ENCODE measurements at regions not wholly inside any gene's neighbourhood (a gene's known extent, or its start where the extent isn't known, plus 50 kb on each side); places are given as distances from the start of the nearest gene placed in this dataset.

GRCh38 chr12:24364921-24365320 is 415.5 kb upstream of the SOX5 start:
- WGBS, 2 donors: 89 to 90% methylated on average over 2 of the region's 2 CpGs
- DNase-seq: no peak
- Histone ChIP-seq H3K9me3 (no peaks in the 10 kb centered on the region), H3K27me3 (no peaks in the 10 kb centered on the region), H3K36me3 (ENCODE audit: low read depth, missing control alignments) (no peaks in the 10 kb centered on the region), H3K4me3 (no peak overlapping the region), H3K4me1 (no peaks in the 10 kb centered on the region), H3K27ac (no peak overlapping the region)
- TF ChIP-seq CTCF (IDR thresholded peaks at IDR 0.05) (no peak), POLR2A (IDR thresholded peaks at IDR 0.05) (no peak)
- intact Hi-C loops (cut with DNase I; ENCODE audit: low total_unique reads): no loop called here

- H3K36me3 ChIP-seq (ENCODE audit: low read depth, missing control alignments): no peaks in the 10 kb centered on the region
- H3K9me3 ChIP-seq: no peaks in the 10 kb centered on the region
- H3K27ac ChIP-seq: no peak overlapping the region
- TF ChIP-seq CTCF (IDR thresholded peaks at IDR 0.05) (no peak), POLR2A (IDR thresholded peaks at IDR 0.05) (no peak)
- DNase-seq: no peak
- intact Hi-C loops (cut with DNase I; ENCODE audit: low total_unique reads): no loop called here
- no peaks in the 10 kb centered on the region for H3K27me3 ChIP-seq
- no peaks in the 10 kb centered on the region for H3K4me1 ChIP-seq
- WGBS, 2 donors: 81 to 84% methylated on average over 3 of the region's 3 CpGs
- no peak overlapping the region for H3K4me3 ChIP-seq
Observed at GRCh38 chr12:24363177-24363754, 413.8 kb upstream of the SOX5 start.

GRCh38 chr12:24361877-24362580 is 412.6 kb upstream of the SOX5 start:
- Histone ChIP-seq H3K27me3 (no peaks in the 10 kb centered on the region), H3K4me3 (no peak overlapping the region), H3K9me3 (no peaks in the 10 kb centered on the region), H3K27ac (no peak overlapping the region), H3K4me1 (no peaks in the 10 kb centered on the region), H3K36me3 (ENCODE audit: low read depth, missing control alignments) (no peaks in the 10 kb centered on the region)
- intact Hi-C loops (cut with DNase I; ENCODE audit: low total_unique reads): no loop called here
- 90 to 92% methylated on average over 6 of the region's 6 CpGs for WGBS, 2 donors
- TF ChIP-seq POLR2A (IDR thresholded peaks at IDR 0.05) (no peak), CTCF (IDR thresholded peaks at IDR 0.05) (no peak)
- no peak for DNase-seq

GRCh38 chr12:24360907-24361306 is 411.4 kb upstream of the SOX5 start:
- H3K4me3 ChIP-seq: no peak overlapping the region
- intact Hi-C loops (cut with DNase I; ENCODE audit: low total_unique reads): no loop called here
- TF ChIP-seq POLR2A (IDR thresholded peaks at IDR 0.05): no peak
- no peak for TF ChIP-seq CTCF (IDR thresholded peaks at IDR 0.05)
- no peaks in the 10 kb centered on the region for H3K36me3 ChIP-seq (ENCODE audit: low read depth, missing control alignments)
- no peaks in the 10 kb centered on the region for H3K9me3 ChIP-seq
- WGBS, 2 donors: 82 to 89% methylated on average over 5 of the region's 5 CpGs
- H3K4me1 ChIP-seq: no peaks in the 10 kb centered on the region
- DNase-seq: no peak
- no peak overlapping the region for H3K27ac ChIP-seq
- H3K27me3 ChIP-seq: no peaks in the 10 kb centered on the region

- Histone ChIP-seq H3K36me3 (ENCODE audit: low read depth, missing control alignments) (no peaks in the 10 kb centered on the region), H3K4me3 (no peak overlapping the region), H3K27ac (no peak overlapping the region), H3K4me1 (no peaks in the 10 kb centered on the region), H3K27me3 (no peaks in the 10 kb centered on the region), H3K9me3 (no peaks in the 10 kb centered on the region)
- no peak for DNase-seq
- intact Hi-C loops (cut with DNase I; ENCODE audit: low total_unique reads): no loop called here
- TF ChIP-seq POLR2A (IDR thresholded peaks at IDR 0.05) (no peak), CTCF (IDR thresholded peaks at IDR 0.05) (no peak)
- WGBS, 2 donors: 79 to 91% methylated on average over 4 of the region's 4 CpGs
Observed at GRCh38 chr12:24360461-24360860, 411.0 kb upstream of the SOX5 start.
